Kidney epithelial cell (primary cell): ENCODE measurements at regions not wholly inside any gene's neighbourhood (a gene's known extent, or its start where the extent isn't known, plus 50 kb on each side); places are given as distances from the start of the nearest gene placed in this dataset.

Experiments
- DNase-seq: peaks from one replicate; pipeline ENCODE4 v3.0.0-alpha.2; 2010; ENCODE audit warnings: low read depth
- H3K27me3 ChIP-seq: 2 replicates; pipeline ENCODE4 v1.6.0; 2011; ENCODE audit warnings: low read length; ENCODE audit not compliant: control insufficient read depth, insufficient read depth
- H3K36me3 ChIP-seq: 2 replicates; pipeline ENCODE4 v1.5.1; 2011; ENCODE audit warnings: low read length; ENCODE audit not compliant: control insufficient read depth, insufficient read depth
- H3K4me3 ChIP-seq: 2 replicates; pipeline ENCODE4 v1.5.1; 2011; ENCODE audit warnings: low read depth, mild to moderate bottlenecking, control low read depth, low read length
- TF ChIP-seq, protein P1 (sequence below): IDR thresholded peaks from 2 replicates; pipeline ENCODE4 v1.5.1; 2011; ENCODE audit warnings: mild to moderate bottlenecking, moderate library complexity, low read length, control low read depth, inconsistent platforms; ENCODE audit not compliant: insufficient read depth, poor library complexity, severe bottlenecking

DNA sequence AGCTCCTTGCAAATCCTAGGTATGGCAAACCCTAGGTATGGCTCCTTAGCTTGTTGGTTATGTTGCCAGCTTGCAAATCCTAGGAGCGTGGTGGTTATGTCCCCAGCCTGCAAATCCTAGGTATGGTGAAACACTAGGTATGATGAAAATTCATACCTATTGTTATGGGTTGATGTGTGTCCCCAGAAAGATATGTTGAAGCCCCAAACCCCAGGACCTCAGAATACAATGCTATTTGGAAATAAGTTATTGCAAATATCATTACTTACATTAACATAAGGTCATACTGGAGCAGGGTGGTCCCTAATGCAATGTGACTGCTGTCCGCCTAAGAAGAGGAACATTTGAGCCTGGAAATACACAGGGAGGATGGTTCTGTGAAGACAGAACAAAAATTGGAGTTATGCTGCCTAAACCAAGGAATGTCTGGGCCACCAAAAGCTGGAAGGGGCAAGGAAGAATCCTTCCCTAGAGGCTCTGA is 220.8 kb downstream of the MYCN start:
- TF ChIP-seq, protein P1, sequence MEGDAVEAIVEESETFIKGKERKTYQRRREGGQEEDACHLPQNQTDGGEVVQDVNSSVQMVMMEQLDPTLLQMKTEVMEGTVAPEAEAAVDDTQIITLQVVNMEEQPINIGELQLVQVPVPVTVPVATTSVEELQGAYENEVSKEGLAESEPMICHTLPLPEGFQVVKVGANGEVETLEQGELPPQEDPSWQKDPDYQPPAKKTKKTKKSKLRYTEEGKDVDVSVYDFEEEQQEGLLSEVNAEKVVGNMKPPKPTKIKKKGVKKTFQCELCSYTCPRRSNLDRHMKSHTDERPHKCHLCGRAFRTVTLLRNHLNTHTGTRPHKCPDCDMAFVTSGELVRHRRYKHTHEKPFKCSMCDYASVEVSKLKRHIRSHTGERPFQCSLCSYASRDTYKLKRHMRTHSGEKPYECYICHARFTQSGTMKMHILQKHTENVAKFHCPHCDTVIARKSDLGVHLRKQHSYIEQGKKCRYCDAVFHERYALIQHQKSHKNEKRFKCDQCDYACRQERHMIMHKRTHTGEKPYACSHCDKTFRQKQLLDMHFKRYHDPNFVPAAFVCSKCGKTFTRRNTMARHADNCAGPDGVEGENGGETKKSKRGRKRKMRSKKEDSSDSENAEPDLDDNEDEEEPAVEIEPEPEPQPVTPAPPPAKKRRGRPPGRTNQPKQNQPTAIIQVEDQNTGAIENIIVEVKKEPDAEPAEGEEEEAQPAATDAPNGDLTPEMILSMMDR, result no peak
- H3K36me3 ChIP-seq, result no peaks in the 10 kb centered on the region

DNA sequence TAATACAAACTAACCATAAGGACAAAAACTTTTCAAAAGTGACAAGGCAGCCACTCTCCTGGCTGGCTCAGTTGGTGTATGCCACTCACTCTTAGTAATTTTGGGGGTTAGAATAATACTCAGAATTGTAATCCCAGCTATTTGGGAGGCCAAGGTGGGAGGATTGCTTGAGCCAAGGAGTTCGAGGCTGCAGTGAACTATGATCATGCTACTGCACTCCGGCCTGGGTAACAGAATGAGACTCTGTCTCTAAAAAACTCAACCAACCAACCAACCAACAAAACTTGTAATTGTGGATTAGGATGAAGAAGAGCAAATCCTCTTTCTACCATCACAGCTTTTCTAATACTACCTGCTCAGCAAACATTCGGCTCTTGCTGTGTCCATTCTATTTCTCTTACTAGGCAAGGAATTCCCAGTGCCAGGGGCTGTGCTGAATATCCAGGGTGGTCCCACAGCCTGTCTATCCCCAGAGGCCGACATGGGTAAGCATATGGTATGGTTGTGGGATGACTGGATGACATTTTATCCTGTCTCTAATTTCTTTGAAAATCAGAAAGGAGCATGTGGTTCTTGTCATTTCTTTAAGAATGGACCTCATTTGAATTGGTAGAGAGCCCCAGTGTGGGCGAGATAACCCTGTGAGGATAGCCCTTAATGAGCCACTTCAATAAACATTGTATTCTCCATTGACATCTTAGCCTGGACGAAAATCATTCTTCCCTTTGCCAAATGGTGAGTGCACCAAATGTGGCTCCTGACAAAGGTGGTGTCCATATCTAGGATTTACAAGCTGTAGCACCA is 220.1 kb downstream of the MYCN start:
- DNase-seq, result no peak
- no peaks in the 10 kb centered on the region for H3K36me3 ChIP-seq
- TF ChIP-seq, protein P1, result no peak
- H3K4me3 ChIP-seq, result no peak overlapping the region
- H3K27me3 ChIP-seq, result no peaks in the 10 kb centered on the region

More for the DNA sequence above, 220.8 kb downstream of the MYCN start:
- Histone ChIP-seq H3K27me3 (no peaks in the 10 kb centered on the region), H3K4me3 (no peak overlapping the region)
- no peak for DNase-seq

DNA sequence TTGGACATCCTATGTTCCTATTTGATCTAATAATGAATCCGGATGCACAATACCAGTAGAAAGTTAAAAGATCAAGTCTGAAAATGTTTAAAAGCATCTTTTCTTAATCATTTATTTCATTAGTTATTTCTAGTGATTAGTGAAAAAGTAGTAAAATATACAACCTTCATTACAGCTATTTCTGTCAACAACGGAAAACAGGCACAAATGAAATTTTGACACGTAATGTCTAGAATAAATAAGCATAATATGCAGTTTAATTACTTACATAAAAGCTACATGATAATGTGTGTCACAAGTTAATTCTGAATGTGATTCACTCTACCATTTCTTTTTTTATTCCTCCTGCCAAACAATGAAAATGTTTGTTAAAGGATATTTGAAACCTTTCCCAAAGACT is 216.1 kb downstream of the MYCN start:
- H3K36me3 ChIP-seq, result no peaks in the 10 kb centered on the region
- H3K4me3 ChIP-seq, result no peak overlapping the region
- TF ChIP-seq, protein P1, result no peak
- DNase-seq, result no peak
- no peaks in the 10 kb centered on the region for H3K27me3 ChIP-seq

DNA sequence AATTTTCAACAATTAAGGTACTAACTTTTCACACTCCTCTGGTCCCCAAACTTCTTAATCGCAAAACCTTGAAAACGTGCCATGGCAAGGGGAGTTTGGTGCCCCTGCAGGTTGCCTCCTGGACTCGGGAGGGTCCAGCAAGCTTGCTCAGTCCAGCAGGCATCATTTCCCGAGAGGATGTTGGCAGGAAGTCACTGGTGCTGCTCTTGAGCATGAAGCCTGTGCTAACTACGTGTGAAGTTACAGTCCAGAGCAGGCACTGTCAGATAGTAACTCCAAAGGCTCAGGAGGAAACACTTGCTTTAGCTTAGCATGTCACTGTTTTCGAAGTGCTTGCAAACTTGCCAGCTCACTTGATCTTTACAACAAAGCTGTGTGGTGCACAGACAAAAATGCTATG is 215.4 kb downstream of the MYCN start:
- no peaks in the 10 kb centered on the region for H3K27me3 ChIP-seq
- TF ChIP-seq, protein P1, result no peak
- H3K4me3 ChIP-seq, result no peak overlapping the region
- DNase-seq, result no peak
- no peaks in the 10 kb centered on the region for H3K36me3 ChIP-seq

DNA sequence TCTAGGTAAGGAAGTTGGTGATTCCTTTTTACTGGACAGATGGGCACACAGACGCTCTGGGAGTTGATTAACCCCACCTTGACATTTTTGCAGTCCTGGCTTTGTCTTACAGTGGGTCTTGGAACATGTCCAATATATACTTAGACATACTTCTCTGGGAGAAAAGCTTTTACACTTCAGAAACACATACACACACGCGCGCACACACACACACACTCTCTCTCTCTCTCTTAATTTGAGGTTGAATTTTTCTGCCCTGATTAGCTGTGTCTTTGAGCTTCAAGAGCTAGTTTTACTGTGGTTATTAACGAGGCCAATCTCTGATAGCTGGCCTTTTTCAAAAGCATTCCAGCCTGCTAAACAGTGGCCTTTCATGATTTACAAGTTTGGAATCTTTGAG is 215.0 kb downstream of the MYCN start:
- Histone ChIP-seq H3K36me3 (no peaks in the 10 kb centered on the region), H3K27me3 (no peaks in the 10 kb centered on the region), H3K4me3 (no peak overlapping the region)
- TF ChIP-seq, protein P1, result no peak
- DNase-seq, result no peak
